HepG2 (cell line): ENCODE measurements at regions not wholly inside any gene's neighbourhood (a gene's known extent, or its start where the extent isn't known, plus 50 kb on each side); places are given as distances from the start of the nearest gene placed in this dataset.

Experiments used
- ATAC-seq: fragments of 200-7000 bp; cut with Tn5 transposase; 3 replicates; pipeline ENCODE4 v1.9.1; 2020; ENCODE audit warnings: mild to moderate bottlenecking, moderate library complexity
- BruUV-seq: library from RNA; stranded (reverse); fragments of 400-500 nt; replicated peaks from 2 replicates; lab custom pipeline; 2021; lab: Mats Ljungman, UMichigan
- CTCF ChIA-PET: fragments of 300-600 bp; formaldehyde crosslinking; extraction: SDS; loops from one replicate; lab custom pipeline; 2021; ENCODE audit warnings: low total read pairs, inconsistent platforms, low intra/inter-chr PET ratio; lab: Yijun Ruan, JAX
- POLR2A ChIA-PET: fragments of 350-600 bp; sonication (Branson Sonifier 250); formaldehyde crosslinking; loops from one replicate; lab custom pipeline; 2020; ENCODE audit warnings: antibody characterized with exemption, inconsistent platforms; lab: Yijun Ruan, JAX
- DNase-seq: peaks from one replicate; pipeline ENCODE4 v3.0.0-alpha.2; 2015; ENCODE audit warnings: low spot score
- FAIRE-seq: peaks from 3 replicates; lab custom pipeline; 2011; peaks lifted over from hg19 to GRCh38; lab: Jason Lieb, UNC
- H2AFZ ChIP-seq: one replicate; pipeline ENCODE4 v1.6.1; 2011; ENCODE audit warnings: low read length, inconsistent platforms
- H3K27ac ChIP-seq: fragments of 300-600 bp; 3 replicates; pipeline ENCODE4 v1.8.0; 2011; ENCODE audit warnings: mixed run types, mild to moderate bottlenecking, mixed read lengths, low read length, inconsistent platforms; ENCODE audit not compliant: insufficient read depth; ENCODE audit errors: extremely low read length
- H3K27me3 ChIP-seq, 2 experiments: fragments of 200-600 bp in 1 of 2; 2 replicates in 1 of 2; 3 replicates in 1 of 2; pipeline versions ENCODE4 v1.6.0 to v1.8.0; 2011; ENCODE audit warnings: low read length in 2 of 2, mild to moderate bottlenecking in 2 of 2, moderate library complexity in 2 of 2, inconsistent platforms in 1 of 2; ENCODE audit not compliant: insufficient read depth in 2 of 2, control insufficient read depth in 1 of 2
- H3K36me3 ChIP-seq, 2 experiments: fragments of 200-600 bp in 1 of 2; replicated peaks in 1 of 2; 2 replicates in 1 of 2; 3 replicates in 1 of 2; pipeline versions ENCODE4 v1.5.1 to v1.8.0; 2011; ENCODE audit warnings: low read length in 2 of 2, inconsistent platforms in 1 of 2; ENCODE audit not compliant: insufficient read depth in 2 of 2, control insufficient read depth in 1 of 2
- H3K4me1 ChIP-seq: 2 replicates; pipeline ENCODE4 v1.5.1; 2012; ENCODE audit warnings: low read length, inconsistent platforms; ENCODE audit not compliant: insufficient read depth
- H3K4me2 ChIP-seq: 2 replicates; pipeline ENCODE4 v1.6.0; 2011; ENCODE audit warnings: low read depth, low read length, inconsistent platforms
- H3K4me3 ChIP-seq, 3 experiments: fragments of 200-600 bp in 1 of 3; sonication (generic), shearing (Covaris generic) in 1 of 3; replicated peaks in 1 of 3; 2 replicates each; pipeline ENCODE4 v1.5.1; 2011 to 2016; ENCODE audit warnings: low read length in 3 of 3, inconsistent platforms in 2 of 3, low read depth in 2 of 3, mild to moderate bottlenecking in 2 of 3, control low read depth in 1 of 3, mixed read lengths in 1 of 3; ENCODE audit not compliant: insufficient read depth in 1 of 3
- H3K79me2 ChIP-seq: one replicate; pipeline ENCODE4 v1.6.1; 2011; ENCODE audit warnings: low read length, inconsistent platforms; ENCODE audit not compliant: insufficient read depth
- H3K9ac ChIP-seq: 2 replicates; pipeline ENCODE4 v1.6.0; 2011; ENCODE audit warnings: mild to moderate bottlenecking, low read depth, low read length, inconsistent platforms; ENCODE audit not compliant: insufficient read depth
- H3K9me3 ChIP-seq: 2 replicates; pipeline ENCODE4 v1.5.1; 2012; ENCODE audit warnings: mild to moderate bottlenecking, low read length
- H4K20me1 ChIP-seq: 2 replicates; pipeline ENCODE4 v1.6.0; 2011; ENCODE audit warnings: inconsistent platforms, mild to moderate bottlenecking, low read length, moderate library complexity; ENCODE audit not compliant: insufficient read depth
- CBX1 ChIP-seq: IDR thresholded peaks from one replicate; pipeline ENCODE4 v1.6.1; 2016; ENCODE audit warnings: antibody characterized with exemption, low read depth
- GABPA ChIP-seq, 2 experiments: IDR thresholded peaks; 2 replicates each; pipeline ENCODE4 v1.6.1; 2011 to 2016; ENCODE audit warnings: low read depth in 2 of 2, low read length in 1 of 2, missing biosample characterization in 1 of 2, missing genetic modification characterization in 1 of 2
- LBX2 ChIP-seq: sonication (generic); formaldehyde crosslinking; IDR thresholded peaks from 2 replicates; pipeline ENCODE4 v1.5.0; 2020; ENCODE audit warnings: missing genetic modification reagents, mild to moderate bottlenecking, borderline replicate concordance
- PLRG1 ChIP-seq: fragments of 450-650 bp; conservative IDR thresholded peaks from 2 replicates; pipeline ENCODE4 v1.6.1; 2016
- POLR2G ChIP-seq: fragments of 200-400 bp; formaldehyde crosslinking; IDR thresholded peaks from 2 replicates; pipeline ENCODE4 v1.6.1; 2018; ENCODE audit warnings: mild to moderate bottlenecking, low read depth, low read length, moderate library complexity
- TBX2 ChIP-seq: sonication (generic); formaldehyde crosslinking; IDR thresholded peaks from 2 replicates; pipeline ENCODE4 v1.5.0; 2020; ENCODE audit warnings: missing genetic modification reagents, mild to moderate bottlenecking, borderline replicate concordance
- TRIM24 ChIP-seq: sonication (generic); formaldehyde crosslinking; IDR thresholded peaks from 2 replicates; pipeline ENCODE4 v1.8.0; 2022; ENCODE audit warnings: mild to moderate bottlenecking, missing genetic modification reagents
- ZBTB3 ChIP-seq: sonication (generic); formaldehyde crosslinking; IDR thresholded peaks from 2 replicates; pipeline ENCODE4 v1.4.0; 2020; ENCODE audit warnings: low read depth, mild to moderate bottlenecking, moderate library complexity, missing genetic modification reagents, borderline replicate concordance
- ZNF17 ChIP-seq: sonication (generic); formaldehyde crosslinking; IDR thresholded peaks from 2 replicates; pipeline ENCODE4 v1.5.0; 2020; ENCODE audit warnings: mild to moderate bottlenecking, missing genetic modification reagents
- ZNF703 ChIP-seq: sonication (generic); formaldehyde crosslinking; IDR thresholded peaks from 2 replicates; pipeline ENCODE4 v1.5.1; 2020; ENCODE audit warnings: missing genetic modification reagents, mild to moderate bottlenecking, moderate library complexity, borderline replicate concordance
- WGBS: methylation state at CpG from one replicate; pipeline ENCODE4 v1.1.6; 2017; ENCODE audit warnings: low lambda C conversion rate; 5-methylcytosine and 5-hydroxymethylcytosine counted together
- in situ Hi-C: cut with HindIII; loops from 2 replicates; pipeline ENCODE4 v1.10.0; 2017; ENCODE audit warnings: low pct_unique_long_range_greater_than_20kb; ENCODE audit not compliant: extremely low pct_ligation_motif_present
- intact Hi-C: fragments of 100-400 bp; cut with micrococcal nuclease; formaldehyde crosslinking; loops from one replicate; pipeline ENCODE4 v1.10.0; 2022; ENCODE audit not compliant: unreplicated experiment
- TF ChIP-seq, protein P1 (sequence below): sonication (generic); formaldehyde crosslinking; conservative IDR thresholded peaks from 2 replicates; pipeline ENCODE4 v1.5.0; 2020; ENCODE audit warnings: missing genetic modification reagents

DNA sequence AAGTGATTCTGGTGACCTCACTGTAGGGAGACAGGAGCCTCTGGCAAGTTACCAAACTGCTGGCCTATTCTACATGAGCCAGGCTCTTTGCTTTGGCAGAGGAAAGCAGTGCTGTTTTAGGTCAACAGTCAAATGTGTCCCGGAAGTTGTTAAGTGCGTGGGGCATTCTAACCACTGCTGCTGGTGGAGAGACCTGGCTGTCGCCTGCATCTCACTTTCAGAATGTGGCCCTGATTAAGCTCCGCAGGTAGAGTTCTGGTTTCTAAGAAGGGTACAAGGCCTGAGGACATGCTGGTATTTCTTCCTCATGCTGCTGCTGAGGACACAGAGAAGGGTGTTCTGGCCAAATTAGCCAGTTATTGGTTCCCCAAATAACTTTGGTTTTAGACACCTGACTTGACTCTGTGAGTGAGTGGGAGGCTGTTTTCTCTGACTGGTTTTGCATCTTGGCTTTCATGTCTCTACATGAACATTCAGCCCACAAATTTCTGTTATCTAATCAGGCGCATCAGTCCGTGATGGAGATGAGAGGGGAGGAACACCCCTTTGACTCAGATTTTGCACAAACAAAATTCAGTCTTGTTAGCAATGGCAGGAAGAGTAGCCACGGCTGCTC is 120.8 kb downstream of the LMO4 start:
- no peaks in the 10 kb centered on the region for H4K20me1 ChIP-seq
- H3K36me3 ChIP-seq = no peaks in the 10 kb centered on the region
- ChIA-PET POLR2A (no interaction called here), CTCF (no interaction called here)
- no peaks in the 10 kb centered on the region for H3K9me3 ChIP-seq
- BruUV-seq = no TSS peak
- TF ChIP-seq GABPA (IDR thresholded peaks at IDR 0.05; ENCODE audit: low read depth, low read length) = no peak
- 0 out of 2 replicates have a peak, but pooled peaks have one; percentile 31 for TF ChIP-seq GABPA (CRISPR knock-in tag; IDR thresholded peaks at IDR 0.05; ENCODE audit: low read depth)
- no peak for TF ChIP-seq POLR2G
- no peak for TF ChIP-seq TBX2
- TF ChIP-seq TRIM24 = no peak
- in situ Hi-C loops = no loop called here
- no peaks in the 10 kb centered on the region for H3K4me1 ChIP-seq
- H3K4me2 ChIP-seq = no peak overlapping the region
- FAIRE-seq (no peak), DNase-seq (no peak), ATAC-seq (no peak)
- WGBS = 52% methylated on average over 4 of the region's 7 CpGs
- no peaks in the 10 kb centered on the region for H3K27me3 ChIP-seq
- H3K27ac ChIP-seq = no peak overlapping the region
- H3K9ac ChIP-seq = no peak overlapping the region
- no peak overlapping the region for H2AFZ ChIP-seq
- intact Hi-C loops = no loop called here
- no peaks in the 10 kb centered on the region for H3K79me2 ChIP-seq
- H3K4me3 ChIP-seq = no peak overlapping the region

- Histone ChIP-seq H3K9ac (no peak overlapping the region), H3K4me3 (no peak overlapping the region), H4K20me1 (no peaks in the 10 kb centered on the region), H3K4me1 (no peaks in the 10 kb centered on the region), H3K79me2 (no peaks in the 10 kb centered on the region), H3K4me2 (no peak overlapping the region), H3K9me3 (no peaks in the 10 kb centered on the region), H2AFZ (no peak overlapping the region), H3K27ac (no peak overlapping the region), H3K36me3 (no peaks in the 10 kb centered on the region), H3K27me3 (no peaks in the 10 kb centered on the region)
- ATAC-seq (no peak), FAIRE-seq (no peak), DNase-seq (no peak)
- intact Hi-C loops (no loop called here), in situ Hi-C loops (no loop called here)
- ChIA-PET CTCF (no interaction called here), POLR2A (no interaction called here)
- TF ChIP-seq, protein P1, sequence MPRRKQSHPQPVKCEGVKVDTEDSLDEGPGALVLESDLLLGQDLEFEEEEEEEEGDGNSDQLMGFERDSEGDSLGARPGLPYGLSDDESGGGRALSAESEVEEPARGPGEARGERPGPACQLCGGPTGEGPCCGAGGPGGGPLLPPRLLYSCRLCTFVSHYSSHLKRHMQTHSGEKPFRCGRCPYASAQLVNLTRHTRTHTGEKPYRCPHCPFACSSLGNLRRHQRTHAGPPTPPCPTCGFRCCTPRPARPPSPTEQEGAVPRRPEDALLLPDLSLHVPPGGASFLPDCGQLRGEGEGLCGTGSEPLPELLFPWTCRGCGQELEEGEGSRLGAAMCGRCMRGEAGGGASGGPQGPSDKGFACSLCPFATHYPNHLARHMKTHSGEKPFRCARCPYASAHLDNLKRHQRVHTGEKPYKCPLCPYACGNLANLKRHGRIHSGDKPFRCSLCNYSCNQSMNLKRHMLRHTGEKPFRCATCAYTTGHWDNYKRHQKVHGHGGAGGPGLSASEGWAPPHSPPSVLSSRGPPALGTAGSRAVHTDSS (CRISPR knock-in tag) = no peak
- TF ChIP-seq ZNF17 (no peak), LBX2 (CRISPR knock-in tag) (no peak), ZBTB3 (CRISPR knock-in tag) (no peak), CBX1 (no peak), PLRG1 (no peak), ZNF703 (CRISPR knock-in tag) (no peak)
- BruUV-seq = no TSS peak
- WGBS = 42% methylated on average over 5 of the region's 5 CpGs
Observed at GRCh38 chr1:87450136-87450535, 121.5 kb downstream of the LMO4 start.
